ENCODE measurements at regions not wholly inside any gene's neighbourhood (a gene's known extent, or its start where the extent isn't known, plus 50 kb on each side); places are given as distances from the start of the nearest gene placed in this dataset.

- no peak for TF ChIP-seq CTCF (IDR thresholded peaks at IDR 0.05; ENCODE audit: low read length)
- no peak for TF ChIP-seq EZH2 (IDR thresholded peaks at IDR 0.05; ENCODE audit: borderline replicate concordance, low read length)
- no peaks in the 10 kb centered on the region for H4K20me1 ChIP-seq (ENCODE audit: insufficient read depth, low read length)
- no peak overlapping the region for H3K4me2 ChIP-seq (ENCODE audit: low read length)
- no peak overlapping the region for H3K27ac ChIP-seq (ENCODE audit: low read depth, low read length, poor library complexity, severe bottlenecking)
- H3K27me3 ChIP-seq (ENCODE audit: insufficient read depth, low read length), result no peaks in the 10 kb centered on the region
- no peaks in the 10 kb centered on the region for H3K9me3 ChIP-seq (ENCODE audit: low read length)
- H3K36me3 ChIP-seq (ENCODE audit: insufficient read depth, low read length), result no peaks in the 10 kb centered on the region
- H3K4me3 ChIP-seq (ENCODE audit: low read depth, low read length, poor library complexity, severe bottlenecking), result no peak overlapping the region
- no peak overlapping the region for H2AFZ ChIP-seq (ENCODE audit: low read length)
- no peaks in the 10 kb centered on the region for H3K4me1 ChIP-seq (ENCODE audit: insufficient read depth, low read length, severe bottlenecking)
- no peaks in the 10 kb centered on the region for H3K9me2 ChIP-seq (ENCODE audit: low read depth, low read length)
- H3K79me2 ChIP-seq (ENCODE audit: insufficient read depth, low read length), result no peaks in the 10 kb centered on the region
- H3K9ac ChIP-seq (ENCODE audit: low read length), result no peak overlapping the region
- no peaks in the 10 kb centered on the region for H3F3A ChIP-seq (ENCODE audit: insufficient read depth, low read length)
Observed at GRCh38 chr3:19063936-19064335, 84.4 kb upstream of the KCNH8 start.

- H3K4me3 ChIP-seq (ENCODE audit: low read depth, low read length, poor library complexity, severe bottlenecking), result no peak overlapping the region
- no peaks in the 10 kb centered on the region for H3K9me3 ChIP-seq (ENCODE audit: low read length)
- H3K4me2 ChIP-seq (ENCODE audit: low read length), result no peak overlapping the region
- no peaks in the 10 kb centered on the region for H4K20me1 ChIP-seq (ENCODE audit: insufficient read depth, low read length)
- H3K36me3 ChIP-seq (ENCODE audit: insufficient read depth, low read length), result no peaks in the 10 kb centered on the region
- TF ChIP-seq EZH2 (IDR thresholded peaks at IDR 0.05; ENCODE audit: borderline replicate concordance, low read length), result no peak
- TF ChIP-seq CTCF (IDR thresholded peaks at IDR 0.05; ENCODE audit: low read length), result no peak
- no peaks in the 10 kb centered on the region for H3K27me3 ChIP-seq (ENCODE audit: insufficient read depth, low read length)
- H3F3A ChIP-seq (ENCODE audit: insufficient read depth, low read length), result no peaks in the 10 kb centered on the region
- no peak overlapping the region for H3K9ac ChIP-seq (ENCODE audit: low read length)
- no peaks in the 10 kb centered on the region for H3K9me2 ChIP-seq (ENCODE audit: low read depth, low read length)
- H3K79me2 ChIP-seq (ENCODE audit: insufficient read depth, low read length), result no peaks in the 10 kb centered on the region
- no peak overlapping the region for H3K27ac ChIP-seq (ENCODE audit: low read depth, low read length, poor library complexity, severe bottlenecking)
- no peaks in the 10 kb centered on the region for H3K4me1 ChIP-seq (ENCODE audit: insufficient read depth, low read length, severe bottlenecking)
- no peak overlapping the region for H2AFZ ChIP-seq (ENCODE audit: low read length)
Observed at GRCh38 chr3:19060404-19060803, 87.9 kb upstream of the KCNH8 start.

- Histone ChIP-seq H3K4me1 (ENCODE audit: insufficient read depth, low read length, severe bottlenecking) (no peaks in the 10 kb centered on the region), H3K79me2 (ENCODE audit: insufficient read depth, low read length) (no peaks in the 10 kb centered on the region), H3K9me3 (ENCODE audit: low read length) (no peaks in the 10 kb centered on the region), H3K36me3 (ENCODE audit: insufficient read depth, low read length) (no peaks in the 10 kb centered on the region), H3K9me2 (ENCODE audit: low read depth, low read length) (no peaks in the 10 kb centered on the region), H3K4me3 (ENCODE audit: low read depth, low read length, poor library complexity, severe bottlenecking) (no peak overlapping the region), H3K9ac (ENCODE audit: low read length) (no peak overlapping the region), H4K20me1 (ENCODE audit: insufficient read depth, low read length) (no peaks in the 10 kb centered on the region), H3F3A (ENCODE audit: insufficient read depth, low read length) (no peaks in the 10 kb centered on the region), H3K27ac (ENCODE audit: low read depth, low read length, poor library complexity, severe bottlenecking) (no peak overlapping the region), H2AFZ (ENCODE audit: low read length) (no peak overlapping the region), H3K4me2 (ENCODE audit: low read length) (no peak overlapping the region), H3K27me3 (ENCODE audit: insufficient read depth, low read length) (no peaks in the 10 kb centered on the region)
- TF ChIP-seq CTCF (IDR thresholded peaks at IDR 0.05; ENCODE audit: low read length) (no peak), EZH2 (IDR thresholded peaks at IDR 0.05; ENCODE audit: borderline replicate concordance, low read length) (no peak)
Observed at GRCh38 chr3:19052874-19053273, 95.4 kb upstream of the KCNH8 start.
